Cardiac fibroblast (primary cell): ENCODE measurements at regions not wholly inside any gene's neighbourhood (a gene's known extent, or its start where the extent isn't known, plus 50 kb on each side); places are given as distances from the start of the nearest gene placed in this dataset.
A peak's percentile ranks its signal among the peaks of the same experiment; 100 is the strongest.

Experiments
- DNase-seq, 2 donors: peaks; one replicate each; pipeline versions ENCODE4 v3.0.0 to v3.0.0-alpha.2; 2010; ENCODE audit warnings: low read depth in 2 of 2
- H3K4me3 ChIP-seq, 2 donors: replicated peaks in 1 of 2; 1 replicate in 1 of 2; 2 replicates in 1 of 2; pipeline ENCODE4 v1.5.1; 2011; ENCODE audit warnings: low read depth in 2 of 2, low read length in 2 of 2, mild to moderate bottlenecking in 2 of 2, moderate library complexity in 1 of 2
- CTCF ChIP-seq: IDR thresholded peaks from one replicate; pipeline ENCODE4 v1.5.1; 2011; ENCODE audit warnings: low read depth, mild to moderate bottlenecking, low read length, inconsistent platforms

DNA sequence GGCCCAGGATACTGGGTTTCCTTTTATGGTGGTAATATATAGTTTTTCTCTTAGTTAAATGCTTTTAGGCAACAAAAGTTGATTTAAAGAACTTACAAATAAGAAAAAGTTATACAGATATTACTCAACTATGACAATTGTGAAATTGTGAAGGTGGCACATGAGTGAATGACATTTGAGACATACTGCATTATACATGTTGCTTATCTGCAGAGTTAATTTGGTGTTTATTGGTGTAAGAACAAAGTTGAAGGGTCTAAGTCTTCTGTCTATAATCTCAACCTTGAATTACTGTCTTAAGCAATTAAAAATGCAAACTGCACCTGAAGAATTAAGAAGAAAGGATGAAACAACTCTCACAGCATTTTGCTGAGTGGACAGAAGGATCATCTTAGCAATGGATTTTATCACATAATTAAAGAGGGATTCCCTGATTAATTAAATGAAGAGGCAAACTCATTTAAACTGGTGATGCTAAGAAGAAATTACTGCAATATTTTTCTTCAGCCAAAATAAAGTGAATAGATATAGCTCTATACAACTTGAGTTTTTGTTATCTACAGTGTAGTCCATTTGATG lies 298.9 kb upstream of the TGFBR2 start:
- H3K4me3 ChIP-seq, result no peak overlapping the region
- DNase-seq, result no peak
- no peak for TF ChIP-seq CTCF

DNA sequence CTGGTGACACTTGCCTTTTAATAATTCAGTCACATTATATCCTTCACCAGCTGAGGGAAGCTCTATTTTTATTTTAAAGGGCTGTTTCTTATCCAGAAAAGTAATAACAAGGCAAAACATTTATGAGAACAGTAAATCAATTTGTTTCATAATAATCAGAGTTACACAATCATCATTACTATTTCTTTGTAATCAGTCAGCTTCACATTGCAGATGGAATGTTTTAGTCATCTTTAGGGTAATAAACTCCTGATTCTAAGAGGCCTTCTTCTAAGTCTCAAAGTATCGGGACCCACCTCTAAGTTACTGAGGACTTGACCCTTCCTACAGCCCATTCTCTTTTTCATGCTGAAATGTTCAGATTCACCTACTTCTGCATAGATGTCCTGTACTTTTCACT lies 298.3 kb upstream of the TGFBR2 start:
- peak; percentile 50 to 68 for DNase-seq
- H3K4me3 ChIP-seq, result no peak overlapping the region
- no peak for TF ChIP-seq CTCF

DNA sequence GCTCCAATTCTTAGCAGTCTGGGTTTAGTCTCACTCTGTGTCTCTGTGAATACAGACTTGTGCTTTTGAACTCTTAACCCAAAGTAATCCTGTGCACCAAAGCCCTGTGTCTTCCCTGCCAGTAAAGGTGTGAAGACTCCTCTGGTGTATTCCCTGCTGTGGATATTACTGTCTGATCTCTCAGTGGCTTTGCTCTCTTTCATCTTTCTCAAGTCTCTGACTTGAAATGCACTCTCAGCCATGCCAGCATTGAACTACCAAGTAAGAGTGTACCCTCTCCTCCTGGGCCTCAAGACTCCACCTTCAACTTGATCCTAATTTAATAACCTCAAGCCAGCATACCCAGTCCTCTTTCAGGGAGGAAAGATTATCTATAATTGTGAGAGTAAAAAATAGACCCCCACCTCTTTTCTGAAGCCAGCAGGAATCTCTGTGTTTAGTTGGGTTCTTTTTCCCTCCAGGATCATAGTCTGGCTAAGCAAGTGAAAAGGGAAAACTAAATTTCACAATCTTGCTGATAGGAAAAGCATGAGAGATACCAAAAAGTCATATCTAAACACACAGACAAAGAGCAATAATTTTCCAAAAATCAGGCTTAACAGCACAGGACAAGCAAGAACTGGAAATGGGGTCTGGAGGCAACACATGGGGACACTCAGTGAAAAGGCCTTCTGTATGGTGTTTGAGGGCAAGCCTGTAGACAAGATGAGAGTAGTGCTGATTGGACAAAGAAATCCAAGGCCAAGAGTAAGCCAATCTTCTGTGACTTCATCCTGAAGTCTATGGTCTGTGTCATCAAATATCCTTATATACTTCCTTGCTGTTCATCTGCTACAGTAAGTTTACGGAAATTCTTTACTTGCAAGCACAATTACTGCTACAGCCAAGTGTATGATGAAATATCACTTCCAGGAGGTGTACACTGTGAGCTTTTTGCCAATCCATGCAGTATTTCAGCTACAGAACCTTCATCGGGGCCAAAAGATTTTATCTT lies 296.1 kb upstream of the TGFBR2 start:
- no peak for TF ChIP-seq CTCF
- DNase-seq, result peak; percentile 66 to 85
- no peak overlapping the region for H3K4me3 ChIP-seq

GRCh38 chr3:30311781-30312180 lies 294.6 kb upstream of the TGFBR2 start:
- peak in 1 of 2 donors; percentile 49 for DNase-seq
- TF ChIP-seq CTCF, result no peak
- no peak overlapping the region for H3K4me3 ChIP-seq

- no peak for DNase-seq
- no peak overlapping the region for H3K4me3 ChIP-seq
- TF ChIP-seq CTCF, result no peak
Observed at GRCh38 chr3:30313840-30314239, 292.6 kb upstream of the TGFBR2 start.

- no peak overlapping the region for H3K4me3 ChIP-seq
- DNase-seq, result peak; percentile 29 to 55
- no peak for TF ChIP-seq CTCF
Observed at GRCh38 chr3:30314757-30315325, 291.6 kb upstream of the TGFBR2 start.
